DND-41 (cell line): ENCODE measurements at regions not wholly inside any gene's neighbourhood (a gene's known extent, or its start where the extent isn't known, plus 50 kb on each side); places are given as distances from the start of the nearest gene placed in this dataset.

ENCODE experiments used
- CTCF ChIP-seq: IDR thresholded peaks from 2 replicates; pipeline ENCODE4 v1.5.1; 2012; ENCODE audit warnings: borderline replicate concordance, low read length, moderate library complexity, mild to moderate bottlenecking; ENCODE audit not compliant: poor library complexity, severe bottlenecking; ENCODE audit errors: extremely low read depth
- EZH2 ChIP-seq: IDR thresholded peaks from 3 replicates; pipeline ENCODE4 v1.6.1; 2012; ENCODE audit warnings: borderline replicate concordance, low read depth, mild to moderate bottlenecking, moderate library complexity, low read length, inconsistent platforms; ENCODE audit not compliant: severe bottlenecking

- no peak for TF ChIP-seq CTCF
- no peak for TF ChIP-seq EZH2
Observed at GRCh38 chr3:66789580-66790237, 208.4 kb upstream of the KBTBD8 start.
